ENCODE measurements at regions not wholly inside any gene's neighbourhood (a gene's known extent, or its start where the extent isn't known, plus 50 kb on each side); places are given as distances from the start of the nearest gene placed in this dataset.

DNA sequence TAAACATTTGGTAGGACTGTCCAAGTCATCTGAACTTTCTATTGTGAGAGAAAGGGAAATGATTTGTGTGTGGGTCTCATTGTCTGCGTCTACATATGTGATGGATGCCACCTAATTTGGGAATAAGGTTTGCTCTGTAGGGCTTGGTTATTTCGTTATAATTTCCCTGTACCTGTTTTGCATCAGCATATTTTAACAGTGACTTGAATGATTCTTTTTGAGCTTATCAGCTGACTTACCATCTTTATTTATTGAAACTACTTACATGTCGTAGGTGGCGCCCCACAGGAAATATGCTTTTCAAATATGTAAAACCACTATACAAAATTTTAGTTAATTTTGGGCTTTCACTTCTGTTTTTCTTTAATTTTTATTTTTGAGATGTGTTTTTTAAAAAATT lies 56.5 kb upstream of the BCAT1 start:
- no peak for DNase-seq (ENCODE audit: low read depth)

DNA sequence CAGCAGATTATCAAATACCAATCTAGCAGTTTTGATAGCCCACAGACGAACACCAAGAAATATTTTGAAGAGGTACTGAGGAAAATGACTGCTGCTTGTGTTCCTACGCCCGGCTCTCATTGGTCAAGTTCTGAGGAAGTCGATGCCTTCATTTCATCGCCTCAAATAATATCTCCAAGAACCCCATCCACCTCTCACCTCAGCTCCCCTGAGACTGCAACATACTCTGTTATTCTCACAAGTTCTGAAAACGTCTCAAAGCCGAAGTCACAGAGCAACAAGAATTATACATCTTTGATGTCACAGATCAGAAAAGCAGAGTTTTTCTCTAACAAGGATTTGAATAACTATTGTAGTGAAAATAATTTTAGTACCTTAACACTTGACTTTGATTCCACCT lies 55.5 kb upstream of the BCAT1 start:
- no peak for DNase-seq (ENCODE audit: low read depth)

DNA sequence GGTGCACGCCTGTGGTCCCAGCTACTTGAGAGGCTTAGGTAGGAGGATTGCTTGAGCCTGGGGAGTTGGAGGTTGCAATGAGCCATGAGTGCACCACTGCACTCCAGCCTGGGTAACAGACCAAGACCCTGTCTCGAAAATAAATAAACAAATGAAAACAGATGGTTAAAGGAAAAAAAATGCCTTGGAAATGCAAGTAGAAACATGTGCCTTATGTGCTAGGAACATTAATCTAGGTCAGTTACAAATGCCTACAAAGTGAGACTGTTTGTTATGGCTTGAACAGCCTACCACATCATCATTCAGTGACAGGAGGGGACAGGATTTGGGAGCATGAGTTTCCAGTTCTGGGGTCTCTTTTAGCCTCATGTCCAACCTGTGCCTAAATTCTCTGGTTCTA lies 52.4 kb upstream of the BCAT1 start:
- no peak for DNase-seq (ENCODE audit: low read depth)
